Hepatocyte (in vitro differentiated cells): ENCODE measurements at regions not wholly inside any gene's neighbourhood (a gene's known extent, or its start where the extent isn't known, plus 50 kb on each side); places are given as distances from the start of the nearest gene placed in this dataset.

Source experiments
- DNase-seq: peaks from one replicate; pipeline ENCODE4 v3.0.0-alpha.2; 2016; ENCODE audit warnings: low spot score
- H2AFZ ChIP-seq: fragments of 200-600 bp; sonication (generic); 2 replicates; pipeline ENCODE4 v1.6.0; 2016; ENCODE audit warnings: antibody characterized with exemption, mild to moderate bottlenecking
- H3K27ac ChIP-seq: fragments of 200-600 bp; sonication (generic); 2 replicates; pipeline ENCODE4 v1.5.1; 2016; ENCODE audit warnings: mild to moderate bottlenecking
- H3K27me3 ChIP-seq: fragments of 200-600 bp; sonication (generic); 2 replicates; pipeline ENCODE4 v1.6.1; 2016
- H3K36me3 ChIP-seq: fragments of 200-600 bp; sonication (generic); replicated peaks from 2 replicates; pipeline ENCODE4 v1.5.1; 2016; ENCODE audit warnings: low read depth; ENCODE audit not compliant: insufficient read depth
- H3K4me1 ChIP-seq: fragments of 200-600 bp; sonication (generic); 2 replicates; pipeline ENCODE4 v1.5.1; 2016; ENCODE audit warnings: mild to moderate bottlenecking, moderate library complexity; ENCODE audit not compliant: insufficient read depth
- H3K4me2 ChIP-seq: fragments of 200-600 bp; sonication (generic); 2 replicates; pipeline ENCODE4 v1.6.0; 2016
- H3K4me3 ChIP-seq: fragments of 200-600 bp; sonication (generic); 2 replicates; pipeline ENCODE4 v1.5.1; 2016; ENCODE audit warnings: mild to moderate bottlenecking
- H3K79me2 ChIP-seq: fragments of 200-600 bp; sonication (generic); 2 replicates; pipeline ENCODE4 v1.6.0; 2017; ENCODE audit warnings: mild to moderate bottlenecking
- H3K9me2 ChIP-seq: fragments of 200-600 bp; sonication (generic); replicated peaks from 2 replicates; pipeline ENCODE4 v1.6.0; 2017; ENCODE audit warnings: mild to moderate bottlenecking; ENCODE audit not compliant: insufficient read depth
- H3K9me3 ChIP-seq: fragments of 200-600 bp; sonication (generic); 2 replicates; pipeline ENCODE4 v1.5.1; 2016; ENCODE audit warnings: low read depth, mild to moderate bottlenecking
- H4K20me1 ChIP-seq: fragments of 200-600 bp; sonication (generic); 2 replicates; pipeline ENCODE4 v1.6.0; 2016; ENCODE audit warnings: mild to moderate bottlenecking; ENCODE audit not compliant: insufficient read depth, poor library complexity, severe bottlenecking
- CTCF ChIP-seq: fragments of 200-600 bp; sonication (generic); IDR thresholded peaks from 2 replicates; pipeline ENCODE4 v1.5.1; 2016; ENCODE audit warnings: antibody characterized with exemption, mild to moderate bottlenecking; ENCODE audit not compliant: poor library complexity
- EZH2 ChIP-seq: fragments of 200-600 bp; sonication (generic); IDR thresholded peaks from 2 replicates; pipeline ENCODE4 v1.6.1; 2016; ENCODE audit warnings: antibody characterized with exemption, mild to moderate bottlenecking, borderline replicate concordance
- EZH2phosphoT487 ChIP-seq: fragments of 200-600 bp; sonication (generic); IDR thresholded peaks from one replicate; pipeline ENCODE4 v1.6.1; 2018; ENCODE audit warnings: antibody characterized with exemption, mild to moderate bottlenecking, low read depth, moderate library complexity; ENCODE audit not compliant: unreplicated experiment, severe bottlenecking
- WGBS: methylation state at CpG from one replicate; pipeline ENCODE4 v1.1.6; 2016; ENCODE audit warnings: low lambda C conversion rate; ENCODE audit errors: missing lambda C conversion rate; 5-methylcytosine and 5-hydroxymethylcytosine counted together

DNA sequence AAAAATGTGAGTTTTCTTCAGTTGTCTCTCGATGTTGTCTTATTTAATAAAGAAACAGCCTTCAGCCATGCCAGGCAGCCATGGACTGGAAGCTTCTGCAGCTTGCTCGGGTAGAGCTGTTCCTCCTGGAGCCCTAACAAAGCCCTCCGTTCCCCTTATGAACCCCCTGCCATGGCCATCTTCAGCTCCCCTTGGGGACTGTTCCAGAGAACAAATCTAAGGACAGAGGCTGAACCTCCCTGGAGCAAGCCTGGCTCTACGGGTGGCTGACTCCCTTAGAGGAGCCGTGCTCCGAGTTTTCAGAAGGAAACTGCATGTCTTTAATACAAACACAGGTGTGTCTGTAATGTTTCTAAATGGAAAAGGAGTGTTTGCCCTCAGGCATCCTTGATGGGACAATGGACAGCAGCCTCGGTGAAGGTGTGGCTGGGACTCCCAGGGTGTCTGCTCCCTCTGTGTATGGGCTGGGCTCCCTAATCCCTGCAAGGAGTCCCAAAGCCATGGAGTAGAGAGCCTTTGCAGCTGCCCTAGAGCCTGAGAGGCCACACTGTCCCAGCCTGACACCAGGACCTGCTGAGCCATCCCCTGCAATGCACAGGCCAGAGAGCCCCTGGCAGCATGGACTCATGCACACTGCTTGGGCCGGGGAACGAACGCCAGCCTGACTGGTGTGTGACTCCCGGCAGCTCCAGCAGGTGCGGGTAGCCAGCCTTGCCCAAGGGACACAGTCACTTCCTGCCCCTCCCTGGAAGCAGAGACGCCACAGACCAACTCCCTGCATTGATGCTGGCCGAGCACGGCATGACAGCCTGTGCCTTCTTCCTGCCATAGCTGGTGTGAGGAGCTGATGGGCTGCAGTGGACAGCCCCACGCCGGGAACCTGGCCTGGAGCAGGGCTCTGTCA lies 381.8 kb downstream of the TCERG1L start:
- Histone ChIP-seq H3K79me2 (no peaks in the 10 kb centered on the region), H3K27ac (no peak overlapping the region), H3K36me3 (no peaks in the 10 kb centered on the region), H3K4me3 (no peak overlapping the region), H3K27me3 (no peaks in the 10 kb centered on the region), H4K20me1 (no peaks in the 10 kb centered on the region), H3K4me1 (peaks cover 11% of the 10 kb centered on the region), H3K9me2 (no peaks in the 10 kb centered on the region), H2AFZ (no peak overlapping the region), H3K4me2 (no peak overlapping the region), H3K9me3 (no peaks in the 10 kb centered on the region)
- DNase-seq: no peak
- no peak for TF ChIP-seq EZH2phosphoT487
- TF ChIP-seq EZH2: no peak
- no peak for TF ChIP-seq CTCF
- WGBS: 72% methylated on average over 17 of the region's 17 CpGs

- Histone ChIP-seq H3K4me3 (no peak overlapping the region), H2AFZ (no peak overlapping the region), H3K79me2 (no peaks in the 10 kb centered on the region), H3K4me2 (no peak overlapping the region), H3K9me2 (no peaks in the 10 kb centered on the region), H4K20me1 (no peaks in the 10 kb centered on the region), H3K9me3 (no peaks in the 10 kb centered on the region), H3K4me1 (peaks cover 22% of the 10 kb centered on the region), H3K27ac (no peak overlapping the region), H3K27me3 (no peaks in the 10 kb centered on the region), H3K36me3 (no peaks in the 10 kb centered on the region)
- no peak for DNase-seq
- no peak for TF ChIP-seq CTCF
- no peak for TF ChIP-seq EZH2
- no peak for TF ChIP-seq EZH2phosphoT487
- 94% methylated on average over 5 of the region's 5 CpGs for WGBS
These were observed 380.7 kb downstream of the TCERG1L start for GRCh38 chr10:130930821-130931220.

GRCh38 chr10:130931256-130931655 lies 380.3 kb downstream of the TCERG1L start:
- H3K36me3 ChIP-seq: no peaks in the 10 kb centered on the region
- no peaks in the 10 kb centered on the region for H4K20me1 ChIP-seq
- no peak for DNase-seq
- H2AFZ ChIP-seq: no peak overlapping the region
- no peak overlapping the region for H3K27ac ChIP-seq
- no peaks in the 10 kb centered on the region for H3K9me2 ChIP-seq
- H3K9me3 ChIP-seq: no peaks in the 10 kb centered on the region
- peaks cover 27% of the 10 kb centered on the region for H3K4me1 ChIP-seq
- no peak overlapping the region for H3K4me2 ChIP-seq
- no peaks in the 10 kb centered on the region for H3K27me3 ChIP-seq
- no peak for TF ChIP-seq EZH2
- no peak for TF ChIP-seq EZH2phosphoT487
- no peak for TF ChIP-seq CTCF
- H3K4me3 ChIP-seq: no peak overlapping the region
- 76% methylated on average over 7 of the region's 7 CpGs for WGBS
- H3K79me2 ChIP-seq: no peaks in the 10 kb centered on the region
